DND-41 (cell line): ENCODE measurements at regions not wholly inside any gene's neighbourhood (a gene's known extent, or its start where the extent isn't known, plus 50 kb on each side); places are given as distances from the start of the nearest gene placed in this dataset.

Experiments
- ATAC-seq: fragments of 200-7000 bp; cut with Tn5 transposase; 3 replicates; pipeline ENCODE4 v1.9.1; 2021; ENCODE audit warnings: low read depth; ENCODE audit not compliant: insufficient read depth
- DNase-seq: peaks from one replicate; pipeline ENCODE4 v3.0.0-alpha.2; 2020
- H2AFZ ChIP-seq: 2 replicates; pipeline ENCODE4 v1.6.0; 2012; ENCODE audit warnings: low read depth, low read length
- H3K27ac ChIP-seq: 2 replicates; pipeline ENCODE4 v1.5.1; 2012; ENCODE audit warnings: low read length, inconsistent platforms
- H3K27me3 ChIP-seq: fragments of 200-600 bp; sonication (generic); 2 replicates; pipeline ENCODE4 v1.6.0; 2012; ENCODE audit warnings: low read length, mild to moderate bottlenecking, inconsistent platforms; ENCODE audit not compliant: insufficient read depth, poor library complexity
- H3K36me3 ChIP-seq: 2 replicates; pipeline ENCODE4 v1.5.1; 2012; ENCODE audit warnings: low read length, inconsistent platforms; ENCODE audit not compliant: insufficient read depth
- H3K4me1 ChIP-seq: 2 replicates; pipeline ENCODE4 v1.5.1; 2012; ENCODE audit warnings: mild to moderate bottlenecking, low read length; ENCODE audit not compliant: insufficient read depth
- H3K4me2 ChIP-seq: 2 replicates; pipeline ENCODE4 v1.6.0; 2012; ENCODE audit warnings: mild to moderate bottlenecking, moderate library complexity, low read length, inconsistent platforms; ENCODE audit not compliant: insufficient read depth
- H3K4me3 ChIP-seq, 2 experiments: fragments of 200-600 bp in 1 of 2; shearing (Covaris generic) in 1 of 2; 2 replicates each; pipeline ENCODE4 v1.5.1; 2012 to 2016; ENCODE audit warnings: inconsistent platforms in 2 of 2, low read length in 2 of 2, mild to moderate bottlenecking in 2 of 2, low read depth in 1 of 2, moderate library complexity in 1 of 2
- H3K79me2 ChIP-seq: 2 replicates; pipeline ENCODE4 v1.6.0; 2012; ENCODE audit warnings: low read length, inconsistent platforms; ENCODE audit not compliant: insufficient read depth
- H3K9ac ChIP-seq: 2 replicates; pipeline ENCODE4 v1.6.0; 2012; ENCODE audit warnings: low read depth, mild to moderate bottlenecking, inconsistent platforms, low read length, moderate library complexity
- H3K9me3 ChIP-seq: 2 replicates; pipeline ENCODE4 v1.5.1; 2012; ENCODE audit warnings: low read length, moderate library complexity, mild to moderate bottlenecking, inconsistent platforms; ENCODE audit not compliant: insufficient read depth, severe bottlenecking
- H4K20me1 ChIP-seq: 2 replicates; pipeline ENCODE4 v1.6.0; 2012; ENCODE audit warnings: low read length; ENCODE audit not compliant: insufficient read depth
- CTCF ChIP-seq: IDR thresholded peaks from 2 replicates; pipeline ENCODE4 v1.5.1; 2012; ENCODE audit warnings: borderline replicate concordance, low read length, moderate library complexity, mild to moderate bottlenecking; ENCODE audit not compliant: poor library complexity, severe bottlenecking; ENCODE audit errors: extremely low read depth
- EZH2 ChIP-seq: IDR thresholded peaks from 3 replicates; pipeline ENCODE4 v1.6.1; 2012; ENCODE audit warnings: borderline replicate concordance, low read depth, mild to moderate bottlenecking, moderate library complexity, low read length, inconsistent platforms; ENCODE audit not compliant: severe bottlenecking

DNA sequence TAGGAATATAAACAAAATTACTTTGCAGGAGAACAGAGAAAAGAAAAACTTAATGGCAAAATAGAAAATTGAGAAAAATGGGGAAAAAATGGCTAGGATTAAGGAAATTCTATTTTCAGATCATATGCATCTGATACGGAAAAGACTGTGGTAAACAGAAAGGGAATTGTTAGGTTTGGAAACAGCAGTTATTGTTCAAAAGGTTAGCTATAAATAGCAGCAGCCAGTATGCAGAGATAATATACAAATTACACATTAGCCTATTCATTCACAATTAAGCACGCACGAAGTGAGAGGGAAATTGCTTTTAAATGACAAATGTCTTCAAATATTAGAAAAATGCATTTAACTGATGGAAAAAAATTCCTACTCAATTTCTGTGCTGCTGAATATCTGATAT, 224.1 kb upstream of the FAM3C start:
- H3K4me3 ChIP-seq = no peak overlapping the region
- H3K79me2 ChIP-seq = no peaks in the 10 kb centered on the region
- no peak for DNase-seq
- H3K4me1 ChIP-seq = no peaks in the 10 kb centered on the region
- no peaks in the 10 kb centered on the region for H3K36me3 ChIP-seq
- H3K4me2 ChIP-seq = no peak overlapping the region
- no peaks in the 10 kb centered on the region for H4K20me1 ChIP-seq
- ATAC-seq = no peak
- H3K27me3 ChIP-seq = no peaks in the 10 kb centered on the region
- H2AFZ ChIP-seq = no peak overlapping the region
- no peak overlapping the region for H3K9ac ChIP-seq
- no peak overlapping the region for H3K27ac ChIP-seq
- no peaks in the 10 kb centered on the region for H3K9me3 ChIP-seq
- no peak for TF ChIP-seq CTCF
- TF ChIP-seq EZH2 = no peak

DNA sequence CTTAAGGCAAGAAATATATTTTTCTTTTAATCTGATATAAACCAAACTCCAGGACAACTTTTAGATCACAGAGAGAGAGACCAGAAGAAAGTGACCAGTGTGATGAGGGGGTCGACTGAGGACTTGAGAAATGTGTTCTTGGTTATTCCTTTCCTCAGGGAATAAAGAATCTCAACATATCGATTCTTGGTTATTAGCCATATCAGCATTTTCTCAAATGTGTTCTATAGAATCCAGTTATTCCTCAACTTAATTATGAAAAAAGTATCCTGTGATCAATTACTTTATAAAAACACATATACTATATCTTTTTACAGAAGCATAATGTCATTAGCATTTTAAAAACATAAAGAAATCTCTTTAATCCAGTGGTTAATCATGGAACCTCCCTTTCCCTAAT, 222.1 kb upstream of the FAM3C start:
- DNase-seq (no peak), ATAC-seq (no peak)
- Histone ChIP-seq H3K79me2 (no peaks in the 10 kb centered on the region), H3K9me3 (no peaks in the 10 kb centered on the region), H3K27me3 (no peaks in the 10 kb centered on the region), H3K27ac (no peak overlapping the region), H3K4me2 (no peak overlapping the region), H3K36me3 (no peaks in the 10 kb centered on the region), H4K20me1 (no peaks in the 10 kb centered on the region), H3K9ac (no peak overlapping the region), H3K4me3 (no peak overlapping the region), H3K4me1 (no peaks in the 10 kb centered on the region), H2AFZ (no peak overlapping the region)
- TF ChIP-seq CTCF (no peak), EZH2 (no peak)

GRCh38 chr7:121610243-121610642, 214.1 kb upstream of the FAM3C start:
- ATAC-seq (no peak), DNase-seq (no peak)
- Histone ChIP-seq H3K9me3 (no peaks in the 10 kb centered on the region), H3K9ac (no peak overlapping the region), H3K4me2 (no peak overlapping the region), H3K4me1 (no peaks in the 10 kb centered on the region), H3K27me3 (no peaks in the 10 kb centered on the region), H4K20me1 (no peaks in the 10 kb centered on the region), H3K79me2 (no peaks in the 10 kb centered on the region), H3K27ac (no peak overlapping the region), H2AFZ (no peak overlapping the region), H3K36me3 (no peaks in the 10 kb centered on the region), H3K4me3 (no peak overlapping the region)
- TF ChIP-seq CTCF (no peak), EZH2 (no peak)

- ATAC-seq (no peak), DNase-seq (no peak)
- Histone ChIP-seq H3K27me3 (peaks cover 6% of the 10 kb centered on the region), H3K9me3 (no peaks in the 10 kb centered on the region), H3K4me2 (no peak overlapping the region), H3K36me3 (no peaks in the 10 kb centered on the region), H4K20me1 (no peaks in the 10 kb centered on the region), H3K9ac (no peak overlapping the region), H3K4me1 (no peaks in the 10 kb centered on the region), H2AFZ (no peak overlapping the region), H3K79me2 (no peaks in the 10 kb centered on the region), H3K4me3 (no peak overlapping the region), H3K27ac (no peak overlapping the region)
- TF ChIP-seq EZH2 (no peak), CTCF (no peak)
These were observed 213.1 kb upstream of the FAM3C start for GRCh38 chr7:121609208-121609607.
